GM23338 (cell line): ENCODE measurements at regions not wholly inside any gene's neighbourhood (a gene's known extent, or its start where the extent isn't known, plus 50 kb on each side); places are given as distances from the start of the nearest gene placed in this dataset.

Source experiments
- CREB1 ChIP-seq: fragments of 250-450 bp; sonication (Bioruptor Pico); IDR thresholded peaks from 2 replicates; pipeline ENCODE4 v1.5.0; 2020; ENCODE audit warnings: low read depth, mild to moderate bottlenecking, moderate library complexity
- EZH2 ChIP-seq: fragments of 200-600 bp; sonication (generic); IDR thresholded peaks from one replicate; pipeline ENCODE4 v1.8.0; 2017; ENCODE audit warnings: antibody characterized with exemption, mild to moderate bottlenecking, low read depth; ENCODE audit not compliant: unreplicated experiment
- EZH2phosphoT487 ChIP-seq: fragments of 200-600 bp; sonication (generic); IDR thresholded peaks from one replicate; pipeline ENCODE4 v1.8.1; 2018; ENCODE audit warnings: antibody characterized with exemption; ENCODE audit not compliant: unreplicated experiment
- JUNB ChIP-seq: IDR thresholded peaks from one replicate; pipeline ENCODE4 v1.6.1; 2016; ENCODE audit warnings: antibody characterized with exemption; ENCODE audit not compliant: unreplicated experiment
- POLR2AphosphoS5 ChIP-seq: IDR thresholded peaks from 2 replicates; pipeline ENCODE4 v1.6.1; 2016; ENCODE audit warnings: antibody characterized with exemption, low read depth
- REST ChIP-seq: IDR thresholded peaks from one replicate; pipeline ENCODE4 v1.6.1; 2018; ENCODE audit warnings: antibody characterized with exemption; ENCODE audit not compliant: unreplicated experiment
- STAT1 ChIP-seq: IDR thresholded peaks from one replicate; pipeline ENCODE4 v1.6.1; 2016; ENCODE audit warnings: antibody characterized with exemption; ENCODE audit not compliant: unreplicated experiment
- ZNF331 ChIP-seq: fragments of 250-450 bp; sonication (Bioruptor Pico); IDR thresholded peaks from 2 replicates; pipeline ENCODE4 v1.5.0; 2020; ENCODE audit warnings: low read depth, mild to moderate bottlenecking, moderate library complexity
- ZNF462 ChIP-seq: fragments of 250-450 bp; sonication (Bioruptor Pico); IDR thresholded peaks from 2 replicates; pipeline ENCODE4 v1.5.0; 2020; ENCODE audit warnings: mild to moderate bottlenecking, moderate library complexity

GRCh38 chr15:26357653-26358052 is 415.2 kb downstream of the GABRB3 start (continued):
- TF ChIP-seq ZNF462 (CRISPR knock-in tag) = no peak
- TF ChIP-seq EZH2 = no peak
- no peak for TF ChIP-seq REST
- TF ChIP-seq ZNF331 (CRISPR knock-in tag) = no peak
- no peak for TF ChIP-seq EZH2phosphoT487
- no peak for TF ChIP-seq POLR2AphosphoS5
- no peak for TF ChIP-seq CREB1 (CRISPR knock-in tag)
- no peak for TF ChIP-seq STAT1
- TF ChIP-seq JUNB = no peak
